Right lobe of liver (tissue), 6 donors: ENCODE measurements at regions not wholly inside any gene's neighbourhood (a gene's known extent, or its start where the extent isn't known, plus 50 kb on each side); places are given as distances from the start of the nearest gene placed in this dataset.

Experiments used
- ATAC-seq, 4 donors: fragments of 200-7000 bp; cut with Tn5 transposase; one replicate each; pipeline ENCODE4 v1.9.1; 2020; ENCODE audit warnings: mild to moderate bottlenecking in 4 of 4, moderate library complexity in 4 of 4
- DNase-seq, 3 donors: peaks; one replicate each; pipeline ENCODE4 v3.0.0-alpha.2; 2020
- H3K27ac ChIP-seq, 3 donors: fragments of 200-600 bp; one replicate each; pipeline ENCODE4 v1.8.0; 2022
- H3K27me3 ChIP-seq, 2 donors: fragments of 200-600 bp; one replicate each; pipeline ENCODE4 v1.8.0; 2022
- H3K36me3 ChIP-seq, 4 donors: fragments of 200-600 bp; sonication (generic) in 1 of 4; one replicate each; pipeline versions ENCODE4 v1.5.1 to v1.8.0; 2017 to 2022; ENCODE audit warnings: control low read depth in 1 of 4
- H3K4me1 ChIP-seq, 4 donors: fragments of 200-600 bp; sonication (generic) in 1 of 4; one replicate each; pipeline versions ENCODE4 v1.5.1 to v1.8.0; 2017 to 2022; ENCODE audit warnings: control low read depth in 1 of 4
- H3K4me3 ChIP-seq, 3 donors: fragments of 200-600 bp; one replicate each; pipeline ENCODE4 v1.8.0; 2022
- H3K9me3 ChIP-seq, 4 donors: fragments of 200-600 bp; sonication (generic) in 1 of 4; one replicate each; pipeline versions ENCODE4 v1.5.1 to v1.8.0; 2017 to 2022; ENCODE audit warnings: control low read depth in 1 of 4
- POLR2A ChIP-seq: fragments of 450-650 bp; IDR thresholded peaks from one replicate; pipeline ENCODE4 v1.6.1; 2017; ENCODE audit warnings: antibody characterized with exemption, mild to moderate bottlenecking
- WGBS: methylation state at CpG from one replicate; pipeline ENCODE4 v1.1.6; 2018; ENCODE audit warnings: low coverage, low lambda C conversion rate; ENCODE audit not compliant: insufficient coverage; ENCODE audit errors: missing lambda C conversion rate; 5-methylcytosine and 5-hydroxymethylcytosine counted together
- intact Hi-C, 2 donors: fragments of 100-400 bp; cut with DNase I; formaldehyde crosslinking; loops; one replicate each; pipeline versions ENCODE4 v1.11.2 to v1.14.1; 2022
- TF ChIP-seq, protein P1 (sequence below), 4 donors: fragments of 200-600 bp in 3 of 4; fragments of 450-650 bp in 1 of 4; IDR thresholded peaks; one replicate each; pipeline versions ENCODE4 v1.5.1 to v1.8.0; 2016 to 2022; ENCODE audit warnings: antibody characterized with exemption in 4 of 4, mild to moderate bottlenecking in 2 of 4
- donor health status: DM: no; HTN: yes; CAD: no.
- donor health status: DM: no; HTN: no; CAD: no.
- donor health status: DM: no; HTN: no; CAD: no.
- donor health status: DM: no; HTN: yes; CAD: no.
- donor health status: DM: no; HTN: yes; CAD: no.

DNA sequence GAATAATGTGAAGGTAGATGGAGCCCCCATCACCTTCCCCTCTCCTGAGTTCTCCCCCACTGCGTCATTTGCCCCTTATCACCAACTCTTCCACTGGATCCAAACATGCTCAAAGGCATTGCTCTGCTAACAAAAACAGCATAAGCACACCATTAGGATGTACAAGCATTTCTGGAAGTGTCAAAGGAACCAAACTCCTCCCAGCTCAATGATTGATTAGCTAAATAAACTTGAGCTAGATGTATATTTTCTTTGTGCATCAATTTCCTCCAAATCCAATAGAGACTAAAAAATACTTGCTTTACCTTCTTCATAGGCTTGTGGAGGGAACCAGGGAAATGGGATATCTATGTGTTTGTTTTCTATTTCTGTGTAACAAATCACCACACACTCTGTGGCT, 248.4 kb upstream of the JARID2 start:
- no peaks in the 10 kb centered on the region for H3K9me3 ChIP-seq
- no CpG with 5 or more reads among the region's 1 CpG for WGBS
- H3K36me3 ChIP-seq = no peaks in the 10 kb centered on the region
- no peaks in the 10 kb centered on the region for H3K4me1 ChIP-seq
- no peak for ATAC-seq
- H3K4me3 ChIP-seq = no peak overlapping the region
- TF ChIP-seq, protein P1, sequence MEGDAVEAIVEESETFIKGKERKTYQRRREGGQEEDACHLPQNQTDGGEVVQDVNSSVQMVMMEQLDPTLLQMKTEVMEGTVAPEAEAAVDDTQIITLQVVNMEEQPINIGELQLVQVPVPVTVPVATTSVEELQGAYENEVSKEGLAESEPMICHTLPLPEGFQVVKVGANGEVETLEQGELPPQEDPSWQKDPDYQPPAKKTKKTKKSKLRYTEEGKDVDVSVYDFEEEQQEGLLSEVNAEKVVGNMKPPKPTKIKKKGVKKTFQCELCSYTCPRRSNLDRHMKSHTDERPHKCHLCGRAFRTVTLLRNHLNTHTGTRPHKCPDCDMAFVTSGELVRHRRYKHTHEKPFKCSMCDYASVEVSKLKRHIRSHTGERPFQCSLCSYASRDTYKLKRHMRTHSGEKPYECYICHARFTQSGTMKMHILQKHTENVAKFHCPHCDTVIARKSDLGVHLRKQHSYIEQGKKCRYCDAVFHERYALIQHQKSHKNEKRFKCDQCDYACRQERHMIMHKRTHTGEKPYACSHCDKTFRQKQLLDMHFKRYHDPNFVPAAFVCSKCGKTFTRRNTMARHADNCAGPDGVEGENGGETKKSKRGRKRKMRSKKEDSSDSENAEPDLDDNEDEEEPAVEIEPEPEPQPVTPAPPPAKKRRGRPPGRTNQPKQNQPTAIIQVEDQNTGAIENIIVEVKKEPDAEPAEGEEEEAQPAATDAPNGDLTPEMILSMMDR (IDR thresholded peaks at IDR 0.05) = no peak
- TF ChIP-seq POLR2A = no peak
- intact Hi-C loops = no loop called here
- DNase-seq = no peak
- H3K27ac ChIP-seq = no peak overlapping the region
- no peaks in the 10 kb centered on the region for H3K27me3 ChIP-seq

DNA sequence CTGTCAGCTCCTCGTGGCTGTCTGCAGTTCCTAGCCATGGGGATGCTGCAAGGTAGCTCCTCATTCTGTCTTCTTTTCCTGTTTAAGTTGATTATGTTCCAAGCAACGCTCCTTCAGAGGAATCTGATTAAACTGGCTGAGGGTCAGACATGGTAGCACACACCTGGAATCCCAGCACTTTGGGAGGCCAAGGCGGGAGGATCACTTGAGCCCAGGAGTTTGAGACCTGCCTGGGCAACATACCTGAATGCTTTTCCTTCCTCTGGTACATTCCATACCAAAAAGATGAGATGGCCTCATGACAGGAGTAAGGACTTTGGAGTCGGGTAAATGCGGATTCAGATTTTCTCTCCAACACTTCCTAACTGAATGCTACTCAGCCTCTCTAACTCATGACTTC, 246.8 kb upstream of the JARID2 start:
- Histone ChIP-seq H3K4me1 (no peaks in the 10 kb centered on the region), H3K27ac (no peak overlapping the region), H3K27me3 (no peaks in the 10 kb centered on the region), H3K36me3 (no peaks in the 10 kb centered on the region), H3K9me3 (no peaks in the 10 kb centered on the region), H3K4me3 (no peak overlapping the region)
- TF ChIP-seq POLR2A = no peak
- TF ChIP-seq, protein P1 (IDR thresholded peaks at IDR 0.05) = no peak
- intact Hi-C loops = no loop called here
- ATAC-seq (no peak), DNase-seq (no peak)
- 86% methylated on average over 3 of the region's 5 CpGs for WGBS

DNA sequence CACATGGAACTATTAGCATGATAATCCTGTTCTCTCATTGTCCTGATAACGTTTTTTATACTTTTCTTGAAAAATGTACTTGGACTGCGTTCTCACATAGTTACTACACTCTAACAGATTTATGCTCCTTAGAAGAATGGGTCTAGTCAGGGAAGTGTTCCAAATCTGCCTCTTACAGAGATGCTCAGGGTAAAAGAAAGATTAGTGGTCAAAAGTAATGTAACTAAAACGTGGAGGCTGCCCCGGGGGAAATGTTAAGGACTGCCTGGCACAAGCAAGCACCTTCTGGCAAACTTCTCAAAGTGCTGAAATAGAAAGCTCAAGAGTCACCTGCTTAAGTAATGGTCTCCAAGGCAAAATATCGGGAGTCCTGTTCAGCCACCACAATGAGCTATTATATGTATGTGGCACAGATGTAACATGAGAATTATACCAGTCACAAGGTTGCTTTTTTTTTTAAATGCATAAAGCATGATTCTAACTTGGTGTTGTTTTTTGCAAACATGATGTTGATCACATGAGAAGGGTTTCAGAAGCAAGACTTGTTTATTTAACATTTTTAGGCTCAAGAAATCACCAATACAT, 244.5 kb upstream of the JARID2 start:
- Histone ChIP-seq H3K36me3 (no peaks in the 10 kb centered on the region), H3K9me3 (no peaks in the 10 kb centered on the region), H3K4me3 (no peak overlapping the region), H3K27ac (no peak overlapping the region), H3K27me3 (no peaks in the 10 kb centered on the region), H3K4me1 (no peaks in the 10 kb centered on the region)
- WGBS = 80% methylated on average over 5 of the region's 5 CpGs
- TF ChIP-seq, protein P1 (IDR thresholded peaks at IDR 0.05) = no peak
- no peak for TF ChIP-seq POLR2A
- ATAC-seq (no peak), DNase-seq (no peak)
- intact Hi-C loops = no loop called here

DNA sequence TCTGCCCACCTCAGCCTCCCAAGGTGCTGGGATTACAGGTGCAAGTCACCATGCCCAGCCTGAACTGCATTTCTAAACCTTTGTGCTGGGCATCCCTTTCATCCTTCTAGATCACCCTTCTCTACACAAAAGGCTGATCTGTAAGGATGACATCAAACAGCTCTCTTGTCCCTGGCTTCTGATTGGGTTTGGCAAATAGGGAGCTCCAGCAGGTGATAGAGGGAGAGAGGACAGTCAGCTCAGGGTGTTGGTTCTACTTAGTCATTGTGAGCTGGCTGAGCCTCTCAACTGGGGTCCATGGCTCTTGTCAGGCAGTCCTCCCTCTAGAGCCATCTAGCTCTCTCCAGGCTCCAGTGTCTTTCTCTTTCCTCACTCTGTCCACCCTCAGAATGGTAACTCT, 237.6 kb upstream of the JARID2 start:
- H3K27ac ChIP-seq = no peak overlapping the region
- DNase-seq (no peak), ATAC-seq (no peak)
- H3K4me3 ChIP-seq = no peak overlapping the region
- intact Hi-C loops = no loop called here
- no peaks in the 10 kb centered on the region for H3K27me3 ChIP-seq
- no peaks in the 10 kb centered on the region for H3K9me3 ChIP-seq
- TF ChIP-seq POLR2A = no peak
- TF ChIP-seq, protein P1 (IDR thresholded peaks at IDR 0.05) = no peak
- no peaks in the 10 kb centered on the region for H3K4me1 ChIP-seq
- H3K36me3 ChIP-seq = no peaks in the 10 kb centered on the region

DNA sequence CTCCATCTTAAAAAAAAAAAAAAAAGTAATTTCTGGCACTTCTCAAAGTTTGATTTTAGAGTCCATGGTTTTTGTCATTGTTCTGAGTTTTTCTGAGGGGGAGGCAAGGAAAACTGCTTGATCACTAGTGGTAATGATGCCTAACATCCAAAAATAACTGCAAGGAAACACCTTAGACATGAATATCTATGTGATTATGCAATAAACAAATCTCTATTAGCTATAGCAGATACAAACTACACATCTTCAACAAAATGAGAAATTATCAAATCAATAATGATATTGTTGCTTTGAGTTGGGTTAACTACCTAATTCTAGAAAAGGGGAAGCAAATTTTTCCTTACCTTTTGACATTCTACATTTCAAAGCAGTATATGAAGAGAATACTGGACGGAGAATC, 230.9 kb upstream of the JARID2 start:
- DNase-seq = no peak
- no peaks in the 10 kb centered on the region for H3K9me3 ChIP-seq
- no peak overlapping the region for H3K4me3 ChIP-seq
- no peaks in the 10 kb centered on the region for H3K4me1 ChIP-seq
- no peak overlapping the region for H3K27ac ChIP-seq
- 73% methylated on average over 1 of the region's 1 CpG for WGBS
- TF ChIP-seq POLR2A = no peak
- TF ChIP-seq, protein P1 (IDR thresholded peaks at IDR 0.05) = no peak
- intact Hi-C loops = no loop called here
- H3K27me3 ChIP-seq = no peaks in the 10 kb centered on the region
- H3K36me3 ChIP-seq = no peaks in the 10 kb centered on the region
- ATAC-seq = no peak
